Astrocyte (in vitro differentiated cells and primary cell): ENCODE measurements at regions not wholly inside any gene's neighbourhood (a gene's known extent, or its start where the extent isn't known, plus 50 kb on each side); places are given as distances from the start of the nearest gene placed in this dataset.

Source experiments
- EZH2 ChIP-seq: IDR thresholded peaks from 2 replicates; pipeline ENCODE4 v1.6.1; 2012; ENCODE audit warnings: mild to moderate bottlenecking, low read length, inconsistent platforms; ENCODE audit not compliant: insufficient read depth
- TF ChIP-seq, protein P1 (sequence below): IDR thresholded peaks from 2 replicates; pipeline ENCODE4 v1.5.1; 2011; ENCODE audit warnings: low read depth, mild to moderate bottlenecking, inconsistent platforms, low read length, moderate library complexity; ENCODE audit not compliant: insufficient read depth

DNA sequence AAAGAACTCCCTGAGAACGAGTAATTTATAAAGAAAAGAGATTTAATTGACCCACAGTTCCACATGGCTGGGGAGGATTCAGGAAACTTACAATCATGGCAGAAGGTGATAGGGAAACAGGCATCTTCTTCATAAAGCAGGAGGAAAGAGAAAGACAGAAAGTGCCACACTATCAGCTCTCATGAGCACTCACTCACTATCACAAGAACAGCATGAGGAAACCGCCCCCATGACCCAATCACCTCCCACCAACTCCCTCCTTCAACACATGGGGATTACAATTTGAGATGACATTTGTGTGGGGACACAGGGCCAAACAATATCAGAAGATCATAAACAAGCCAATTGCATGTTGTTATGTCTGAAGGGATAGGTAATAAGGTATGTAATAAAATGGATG is 935.9 kb upstream of the COX7C start:
- TF ChIP-seq, protein P1, sequence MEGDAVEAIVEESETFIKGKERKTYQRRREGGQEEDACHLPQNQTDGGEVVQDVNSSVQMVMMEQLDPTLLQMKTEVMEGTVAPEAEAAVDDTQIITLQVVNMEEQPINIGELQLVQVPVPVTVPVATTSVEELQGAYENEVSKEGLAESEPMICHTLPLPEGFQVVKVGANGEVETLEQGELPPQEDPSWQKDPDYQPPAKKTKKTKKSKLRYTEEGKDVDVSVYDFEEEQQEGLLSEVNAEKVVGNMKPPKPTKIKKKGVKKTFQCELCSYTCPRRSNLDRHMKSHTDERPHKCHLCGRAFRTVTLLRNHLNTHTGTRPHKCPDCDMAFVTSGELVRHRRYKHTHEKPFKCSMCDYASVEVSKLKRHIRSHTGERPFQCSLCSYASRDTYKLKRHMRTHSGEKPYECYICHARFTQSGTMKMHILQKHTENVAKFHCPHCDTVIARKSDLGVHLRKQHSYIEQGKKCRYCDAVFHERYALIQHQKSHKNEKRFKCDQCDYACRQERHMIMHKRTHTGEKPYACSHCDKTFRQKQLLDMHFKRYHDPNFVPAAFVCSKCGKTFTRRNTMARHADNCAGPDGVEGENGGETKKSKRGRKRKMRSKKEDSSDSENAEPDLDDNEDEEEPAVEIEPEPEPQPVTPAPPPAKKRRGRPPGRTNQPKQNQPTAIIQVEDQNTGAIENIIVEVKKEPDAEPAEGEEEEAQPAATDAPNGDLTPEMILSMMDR = no peak
- TF ChIP-seq EZH2 = no peak
